ENCODE measurements at regions not wholly inside any gene's neighbourhood (a gene's known extent, or its start where the extent isn't known, plus 50 kb on each side); places are given as distances from the start of the nearest gene placed in this dataset.

DNA sequence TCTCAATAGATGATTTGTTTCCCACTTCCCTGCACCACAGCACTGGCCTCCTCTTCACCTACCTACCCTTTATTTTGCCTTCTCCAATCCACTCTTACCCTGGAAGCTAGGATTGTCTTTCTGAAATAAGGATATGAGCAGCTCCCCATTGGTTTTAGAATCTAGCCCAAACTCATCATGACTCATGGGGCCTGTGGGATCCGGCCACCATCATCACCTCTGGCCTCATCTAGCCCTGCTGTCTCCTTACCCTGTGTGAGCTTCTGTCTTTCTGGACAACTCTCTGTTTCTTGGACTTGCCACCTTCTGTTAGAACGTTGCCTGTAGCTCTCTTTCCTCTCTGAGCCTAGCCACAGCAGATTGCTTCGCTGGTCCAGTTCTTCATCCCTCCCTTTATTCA is 277.1 kb downstream of the PAX1 start:
- no peak for TF ChIP-seq POLR2A (IDR thresholded peaks at IDR 0.05)
- TF ChIP-seq, protein P1, sequence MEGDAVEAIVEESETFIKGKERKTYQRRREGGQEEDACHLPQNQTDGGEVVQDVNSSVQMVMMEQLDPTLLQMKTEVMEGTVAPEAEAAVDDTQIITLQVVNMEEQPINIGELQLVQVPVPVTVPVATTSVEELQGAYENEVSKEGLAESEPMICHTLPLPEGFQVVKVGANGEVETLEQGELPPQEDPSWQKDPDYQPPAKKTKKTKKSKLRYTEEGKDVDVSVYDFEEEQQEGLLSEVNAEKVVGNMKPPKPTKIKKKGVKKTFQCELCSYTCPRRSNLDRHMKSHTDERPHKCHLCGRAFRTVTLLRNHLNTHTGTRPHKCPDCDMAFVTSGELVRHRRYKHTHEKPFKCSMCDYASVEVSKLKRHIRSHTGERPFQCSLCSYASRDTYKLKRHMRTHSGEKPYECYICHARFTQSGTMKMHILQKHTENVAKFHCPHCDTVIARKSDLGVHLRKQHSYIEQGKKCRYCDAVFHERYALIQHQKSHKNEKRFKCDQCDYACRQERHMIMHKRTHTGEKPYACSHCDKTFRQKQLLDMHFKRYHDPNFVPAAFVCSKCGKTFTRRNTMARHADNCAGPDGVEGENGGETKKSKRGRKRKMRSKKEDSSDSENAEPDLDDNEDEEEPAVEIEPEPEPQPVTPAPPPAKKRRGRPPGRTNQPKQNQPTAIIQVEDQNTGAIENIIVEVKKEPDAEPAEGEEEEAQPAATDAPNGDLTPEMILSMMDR (IDR thresholded peaks at IDR 0.05): no peak
